ENCODE measurements at regions not wholly inside any gene's neighbourhood (a gene's known extent, or its start where the extent isn't known, plus 50 kb on each side); places are given as distances from the start of the nearest gene placed in this dataset.
"Not testable (repeated sequence)": the region's sequence is repeated elsewhere in the genome, so short reads cannot be mapped to it uniquely, and the experiment has no call there.

DNA sequence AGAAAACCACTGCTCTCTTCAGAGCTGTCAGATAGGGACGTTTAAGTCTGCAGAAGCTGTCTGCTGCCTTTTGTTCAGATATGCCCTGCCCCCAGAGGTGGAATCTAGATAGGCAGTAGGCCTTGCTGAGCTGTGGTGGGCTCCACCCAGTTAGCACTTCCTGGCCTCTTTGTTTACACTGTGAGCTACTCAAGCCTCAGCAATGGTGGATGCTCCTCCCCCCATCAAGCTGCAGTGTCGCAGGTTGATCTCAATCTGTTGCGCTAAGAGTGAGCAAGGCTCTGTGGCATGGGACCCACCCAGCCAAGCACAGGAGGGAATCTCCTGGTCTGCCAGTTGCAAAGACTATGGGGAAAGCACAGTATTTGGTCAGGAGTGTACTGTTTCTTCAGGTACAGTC, 59.2 kb upstream of the ZNF641 start:
- not testable (repeated sequence) for H3K79me1 ChIP-seq (ENCODE audit: insufficient read depth, low read depth, low read length, poor library complexity, severe bottlenecking); H3K27me3 ChIP-seq (ENCODE audit: insufficient read depth, low read length); H2BK5ac ChIP-seq (ENCODE audit: insufficient read length, low read length); H3K9ac ChIP-seq (ENCODE audit: extremely low read depth, insufficient read length, low read length); H3K23me2 ChIP-seq (ENCODE audit: insufficient read length, low read depth, low read length, poor library complexity, severe bottlenecking); H3K18ac ChIP-seq (ENCODE audit: insufficient read length, low read depth, low read length); H3K4ac ChIP-seq (ENCODE audit: low read depth, low read length); H3K27ac ChIP-seq (ENCODE audit: insufficient read length, low read depth, low read length); H2BK12ac ChIP-seq (ENCODE audit: insufficient read length, low read depth, low read length); H3K9me3 ChIP-seq (ENCODE audit: control insufficient read depth, low read depth, low read length); H3K23ac ChIP-seq (ENCODE audit: insufficient read length, low read depth, low read length); H2BK20ac ChIP-seq (ENCODE audit: low read depth, low read length, poor library complexity, severe bottlenecking); H3T11ph ChIP-seq (ENCODE audit: low read length); H3K14ac ChIP-seq (ENCODE audit: insufficient read depth, low read length); H4K5ac ChIP-seq (ENCODE audit: insufficient read length, low read depth, low read length); H2BK120ac ChIP-seq (ENCODE audit: low read depth, low read length, poor library complexity, severe bottlenecking); H4K8ac ChIP-seq (replicated peaks; ENCODE audit: insufficient read length, low read depth, low read length); H2BK15ac ChIP-seq (ENCODE audit: low read depth, low read length); H2AK5ac ChIP-seq (ENCODE audit: insufficient read length, low read length); H3K27ac Mint-ChIP-seq; H3K4me2 ChIP-seq (ENCODE audit: insufficient read depth, insufficient read length, low read length); H3K56ac ChIP-seq (ENCODE audit: insufficient read length, low read depth, low read length); H2AFZ ChIP-seq (ENCODE audit: low read length); H4K91ac ChIP-seq (ENCODE audit: insufficient read length, low read depth, low read length); H4K20me1 ChIP-seq (ENCODE audit: control insufficient read depth, insufficient read depth, insufficient read length); H3K4me3 Mint-ChIP-seq; H3K36me3 Mint-ChIP-seq (ENCODE audit: insufficient read depth in 1 of 3, low read depth in 3 of 3); H3K79me2 ChIP-seq (ENCODE audit: insufficient read depth, low read length); H3K4me1 ChIP-seq (ENCODE audit: insufficient read depth, low read length); H3K4me1 Mint-ChIP-seq
- WGBS (ENCODE audit: extremely low coverage, insufficient read length, low lambda C conversion rate) = no CpG with 5 or more reads among the region's 3 CpGs
- peaks cover 20 to 68% of the 10 kb centered on the region in 2 experiments for H3K9me3 Mint-ChIP-seq
- H3K27me3 Mint-ChIP-seq (ENCODE audit: low read depth) = peaks cover 34% of the 10 kb centered on the region
- DNase-seq = peak; percentile 63
